NOMO-1 (cell line): ENCODE measurements at regions not wholly inside any gene's neighbourhood (a gene's known extent, or its start where the extent isn't known, plus 50 kb on each side); places are given as distances from the start of the nearest gene placed in this dataset.
A peak's percentile ranks its signal among the peaks of the same experiment; 100 is the strongest.
"Not testable (repeated sequence)": the region's sequence is repeated elsewhere in the genome, so short reads cannot be mapped to it uniquely, and the experiment has no call there.

ENCODE experiments used
- DNase-seq, 2 experiments: peaks; one replicate each; lab custom pipeline; 2025; ENCODE audit not compliant: unreplicated experiment in 2 of 2; lab: John Stamatoyannopoulos, UW

GRCh38 chr20:53803492-53804155, 210.0 kb upstream of the ZNF217 start:
- no peak for DNase-seq

DNA sequence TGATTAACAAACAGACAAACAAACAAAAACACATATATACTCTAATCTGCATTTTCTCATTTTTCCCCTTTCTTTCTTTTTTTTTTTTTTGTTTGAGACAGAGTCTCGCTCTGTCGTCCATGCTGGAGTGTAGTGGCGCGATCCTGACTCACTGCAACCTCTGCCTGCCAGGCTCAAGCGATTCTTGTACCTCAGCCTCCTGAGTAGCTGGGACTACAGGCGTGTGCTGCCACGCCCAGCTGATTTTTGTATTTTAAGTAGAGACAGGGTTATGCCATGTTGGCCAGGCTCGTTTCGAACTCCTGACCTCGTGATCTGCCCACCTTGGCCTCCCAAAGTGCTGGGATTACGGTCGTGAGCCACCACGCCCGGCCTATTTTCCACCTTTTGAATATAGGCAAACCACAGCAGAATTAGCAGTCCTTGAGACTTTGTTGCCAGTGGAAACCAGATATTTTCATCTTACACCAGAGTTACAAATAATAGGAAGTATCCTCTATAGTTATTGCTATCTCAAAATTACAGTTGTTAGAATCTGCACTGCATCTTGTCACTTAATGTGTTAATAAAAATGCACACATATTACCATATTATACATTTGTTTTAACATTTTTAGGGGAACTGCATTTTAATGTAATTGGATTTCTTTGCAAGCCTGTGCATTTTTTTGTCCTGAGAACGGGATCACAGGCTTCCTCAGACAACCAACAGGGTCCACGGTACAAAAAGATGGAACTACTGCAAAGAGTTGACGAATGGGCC, 208.2 kb upstream of the ZNF217 start:
- no peak for DNase-seq

DNA sequence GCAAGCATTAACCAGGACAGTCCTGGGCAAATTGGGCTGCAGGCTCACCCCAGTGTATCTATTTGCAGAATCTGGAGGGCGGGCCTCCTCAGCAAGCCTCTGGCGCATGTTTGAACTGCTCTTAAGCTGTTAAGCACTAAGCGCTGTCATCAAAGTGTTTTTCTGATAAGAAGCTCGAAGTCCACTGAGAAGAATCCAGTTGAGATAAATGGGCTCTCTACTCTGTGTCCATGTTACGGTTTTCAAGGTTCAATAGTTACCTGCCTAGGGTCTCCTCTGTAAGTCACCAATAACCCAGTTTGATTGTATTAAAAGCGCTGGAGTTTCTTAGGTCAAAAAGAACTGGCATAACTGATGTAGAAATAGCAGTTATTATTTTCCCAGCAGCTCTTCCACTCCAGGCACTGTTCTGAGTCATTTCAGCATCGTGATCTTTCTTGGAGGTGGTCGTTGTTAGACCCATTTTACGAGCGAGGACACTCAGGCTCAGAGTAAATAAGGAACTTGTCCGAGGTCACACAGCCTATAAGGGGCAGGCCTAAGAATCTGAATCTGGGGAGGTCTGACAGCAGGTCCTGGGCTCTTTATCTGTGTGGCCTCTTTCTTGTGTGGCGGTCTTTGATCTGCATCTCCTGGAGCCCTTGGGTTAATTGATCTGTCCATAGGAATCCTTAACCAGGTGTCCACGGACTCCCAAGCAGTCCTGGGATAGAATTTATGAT, 207.4 kb upstream of the ZNF217 start:
- no peak for DNase-seq

- DNase-seq, result no peak
Measured at GRCh38 chr20:53800418-53800817, 206.8 kb upstream of the ZNF217 start.

GRCh38 chr20:53797085-53797484, 203.4 kb upstream of the ZNF217 start:
- no peak for DNase-seq

DNA sequence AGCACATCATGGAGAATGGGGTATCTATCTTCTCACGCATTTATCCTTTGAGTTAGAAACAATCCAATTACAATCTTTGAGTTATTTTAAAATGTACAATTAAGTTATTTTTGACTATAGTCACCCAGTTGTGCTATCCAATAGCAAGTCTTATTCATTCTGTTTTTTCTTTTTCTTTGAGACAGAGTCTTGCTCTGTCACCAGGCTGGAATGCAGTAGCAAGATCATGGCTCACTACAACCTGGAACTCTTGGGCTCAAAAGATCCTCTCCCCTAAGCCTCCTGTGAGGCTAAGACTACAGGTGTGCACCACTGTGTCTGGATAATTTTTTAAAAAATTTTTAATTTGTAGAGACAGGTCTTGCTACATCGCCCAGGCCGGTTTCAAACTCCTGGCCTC, 201.5 kb upstream of the ZNF217 start:
- no peak for DNase-seq

DNA sequence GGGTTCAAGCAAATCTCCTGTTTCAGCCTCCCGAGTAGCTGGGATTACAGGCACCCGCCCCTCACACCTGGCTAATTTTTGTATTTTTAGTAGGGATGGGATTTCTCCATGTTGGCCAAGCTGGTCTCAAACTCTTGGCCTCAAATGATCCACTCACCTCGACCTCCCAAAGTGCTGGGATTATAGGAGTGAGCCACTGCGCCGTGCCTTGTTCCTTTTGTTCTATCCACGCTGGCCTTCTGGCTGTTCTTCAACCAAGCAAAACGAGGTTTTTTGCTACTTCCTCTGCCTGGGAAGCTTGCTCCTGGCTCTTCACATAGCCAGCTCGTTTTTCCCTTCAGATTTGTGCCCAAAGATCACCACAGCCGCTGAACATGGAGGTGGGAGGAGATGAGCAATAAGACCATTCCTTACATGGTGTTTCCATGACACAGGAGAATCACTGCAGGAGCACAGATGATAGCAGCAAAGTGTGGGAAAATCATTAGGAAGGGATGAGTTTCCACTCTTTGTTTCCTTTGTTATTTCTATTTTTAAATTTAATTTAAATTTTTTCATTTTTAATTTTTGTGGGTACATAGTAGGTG, 201.0 kb upstream of the ZNF217 start:
- DNase-seq, result no peak

GRCh38 chr20:53793783-53794383, 200.2 kb upstream of the ZNF217 start:
- DNase-seq, result no peak

- no peak for DNase-seq
Measured at GRCh38 chr20:53792946-53793536, 199.4 kb upstream of the ZNF217 start.

GRCh38 chr20:53789989-53790675, 196.5 kb upstream of the ZNF217 start:
- no peak for DNase-seq

DNA sequence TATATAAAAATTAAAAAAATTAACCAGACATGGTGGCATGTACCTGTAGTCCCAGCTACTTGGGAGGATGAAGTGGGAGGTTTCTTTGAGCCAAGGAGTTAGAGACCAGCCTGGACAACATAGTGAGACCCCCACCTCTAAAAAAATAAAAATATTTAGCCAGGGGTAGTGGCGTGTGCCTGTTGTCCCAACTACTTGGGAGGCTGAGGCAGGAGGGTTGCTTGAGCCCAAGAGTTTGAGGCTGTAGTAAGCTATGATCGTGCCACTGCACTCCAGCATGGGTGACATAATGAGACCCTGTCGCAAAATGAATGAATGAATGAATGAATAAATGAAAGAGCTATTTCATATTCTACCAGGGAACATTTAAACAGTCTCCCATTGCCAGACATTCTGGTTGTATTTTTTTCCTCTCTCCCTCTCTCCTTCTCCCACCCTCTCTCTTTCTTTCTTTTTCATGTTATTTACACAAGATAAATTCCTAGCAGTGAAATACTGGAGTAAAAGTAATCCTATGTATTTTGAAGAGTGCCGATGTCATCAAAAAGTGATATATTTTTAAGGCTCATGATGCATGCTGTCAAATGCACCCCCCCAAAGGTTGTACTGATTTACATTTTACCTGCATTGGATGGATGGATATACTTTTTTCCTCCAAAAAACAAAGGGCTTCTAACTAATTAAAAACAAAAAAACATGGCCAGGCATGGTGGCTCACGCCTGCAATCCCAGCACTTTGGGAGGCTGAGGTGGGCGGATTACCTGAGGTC, 194.8 kb upstream of the ZNF217 start:
- no peak for DNase-seq

GRCh38 chr20:53787491-53787931, 193.9 kb upstream of the ZNF217 start:
- DNase-seq, result not testable (repeated sequence)

DNA sequence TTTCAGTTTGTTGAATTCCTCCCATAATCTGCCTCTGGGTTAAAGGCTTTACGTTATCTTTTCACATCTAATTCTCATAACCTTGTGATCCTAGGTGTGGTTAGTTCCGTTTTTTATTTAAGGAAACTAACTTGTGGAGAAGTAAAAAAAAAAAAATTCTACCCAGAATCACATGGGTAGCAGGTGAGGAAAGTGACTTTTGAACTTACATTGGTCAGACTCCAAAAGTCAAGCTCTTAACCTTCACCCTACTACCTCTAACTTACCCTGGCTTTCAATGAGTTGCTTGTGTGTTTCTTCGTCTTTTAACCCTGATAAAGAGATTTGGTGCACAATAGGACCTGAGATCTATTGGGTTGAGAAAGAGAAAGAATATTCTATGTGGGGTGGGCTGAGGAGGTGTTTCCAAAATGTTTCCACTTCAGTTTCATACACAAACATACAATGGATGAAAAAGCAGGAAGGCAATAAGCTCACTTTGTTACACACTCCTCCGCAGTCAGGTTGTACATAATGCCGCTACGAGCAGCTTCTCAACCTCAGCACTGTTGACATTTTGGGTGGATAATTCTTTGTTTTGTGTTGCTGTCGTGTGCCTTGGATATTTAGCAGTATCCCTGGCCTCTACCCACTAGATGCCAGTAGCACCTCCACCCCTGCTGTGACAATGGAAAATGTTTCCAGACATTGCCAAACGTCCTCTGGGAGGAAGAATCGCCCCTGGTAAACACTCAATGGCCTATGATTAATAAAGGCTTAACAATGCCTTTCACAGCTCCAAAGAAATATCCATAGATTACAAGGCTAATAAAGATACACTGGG, 193.0 kb upstream of the ZNF217 start:
- DNase-seq, result peak in 1 of 2 experiments; percentile 28

DNA sequence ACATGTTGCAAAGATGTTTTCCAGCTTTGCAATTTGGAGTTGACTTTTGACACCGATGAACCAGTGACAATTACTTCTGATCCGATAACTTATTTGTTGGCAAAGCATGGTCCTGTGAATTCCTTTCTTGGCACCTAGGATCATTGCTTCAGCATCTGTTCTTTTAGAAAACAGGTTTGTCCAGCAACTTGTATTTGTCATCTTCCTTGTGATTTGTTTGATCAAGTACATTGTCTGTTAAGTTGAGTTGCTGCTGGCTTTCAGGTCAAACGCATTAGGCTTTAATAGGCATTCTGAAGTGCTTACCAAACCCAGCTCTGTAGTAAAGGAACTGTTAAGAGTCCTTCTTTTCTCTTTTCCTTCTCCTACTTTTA, 192.4 kb upstream of the ZNF217 start:
- no peak for DNase-seq

DNA sequence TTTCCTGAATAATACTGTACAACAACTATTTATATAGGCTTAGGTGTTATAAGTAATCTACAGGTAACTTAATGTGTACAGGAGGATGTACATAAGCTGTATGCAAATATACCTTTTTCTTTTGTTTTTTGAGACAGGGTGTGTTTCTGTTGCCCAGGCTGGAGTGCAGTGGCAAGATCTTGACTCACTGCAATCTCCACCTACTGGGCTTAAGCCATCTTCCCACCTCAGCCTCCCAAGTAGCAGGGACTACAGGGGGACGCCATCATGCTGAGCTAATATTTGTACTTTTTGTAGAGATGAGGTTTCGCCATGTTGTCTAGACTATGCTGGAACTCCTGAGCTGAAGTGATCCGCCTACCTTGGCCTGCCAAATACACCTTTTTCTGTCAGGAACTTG, 191.7 kb upstream of the ZNF217 start:
- DNase-seq, result no peak

- no peak for DNase-seq
Measured at GRCh38 chr20:53783768-53784167, 190.1 kb upstream of the ZNF217 start.

GRCh38 chr20:53782612-53783246, 189.1 kb upstream of the ZNF217 start:
- DNase-seq, result no peak

- DNase-seq, result no peak
Measured at GRCh38 chr20:53779822-53780221, 186.2 kb upstream of the ZNF217 start.
